ENCODE measurements at regions not wholly inside any gene's neighbourhood (a gene's known extent, or its start where the extent isn't known, plus 50 kb on each side); places are given as distances from the start of the nearest gene placed in this dataset.

DNA sequence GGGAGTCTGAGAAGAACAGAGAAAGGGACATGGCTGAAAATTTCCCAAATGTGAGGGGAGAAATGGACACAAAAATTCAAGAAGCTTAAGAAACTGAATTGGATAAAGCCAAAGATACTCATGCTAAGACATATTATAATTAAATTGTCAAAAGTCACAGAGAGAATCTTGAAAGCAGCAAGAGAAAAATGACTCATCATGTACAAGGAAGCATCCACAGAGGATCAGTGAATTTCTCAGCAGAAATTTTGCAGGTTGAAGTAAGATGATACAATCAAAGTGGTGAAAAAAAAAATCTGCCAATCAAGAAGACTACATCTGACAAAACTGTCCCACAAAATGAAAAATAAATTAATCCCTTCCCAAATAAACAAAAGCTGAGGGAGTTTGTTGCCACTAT lies 56.8 kb downstream of the MPP7 start:
- TF ChIP-seq EZH2 (IDR thresholded peaks at IDR 0.05) (no peak), POLR2AphosphoS5 (IDR thresholded peaks at IDR 0.05; ENCODE audit: borderline replicate concordance, low read depth, low read length) (no peak)

All from SK-N-MC (cell line).